ENCODE measurements at regions not wholly inside any gene's neighbourhood (a gene's known extent, or its start where the extent isn't known, plus 50 kb on each side); places are given as distances from the start of the nearest gene placed in this dataset.

DNA sequence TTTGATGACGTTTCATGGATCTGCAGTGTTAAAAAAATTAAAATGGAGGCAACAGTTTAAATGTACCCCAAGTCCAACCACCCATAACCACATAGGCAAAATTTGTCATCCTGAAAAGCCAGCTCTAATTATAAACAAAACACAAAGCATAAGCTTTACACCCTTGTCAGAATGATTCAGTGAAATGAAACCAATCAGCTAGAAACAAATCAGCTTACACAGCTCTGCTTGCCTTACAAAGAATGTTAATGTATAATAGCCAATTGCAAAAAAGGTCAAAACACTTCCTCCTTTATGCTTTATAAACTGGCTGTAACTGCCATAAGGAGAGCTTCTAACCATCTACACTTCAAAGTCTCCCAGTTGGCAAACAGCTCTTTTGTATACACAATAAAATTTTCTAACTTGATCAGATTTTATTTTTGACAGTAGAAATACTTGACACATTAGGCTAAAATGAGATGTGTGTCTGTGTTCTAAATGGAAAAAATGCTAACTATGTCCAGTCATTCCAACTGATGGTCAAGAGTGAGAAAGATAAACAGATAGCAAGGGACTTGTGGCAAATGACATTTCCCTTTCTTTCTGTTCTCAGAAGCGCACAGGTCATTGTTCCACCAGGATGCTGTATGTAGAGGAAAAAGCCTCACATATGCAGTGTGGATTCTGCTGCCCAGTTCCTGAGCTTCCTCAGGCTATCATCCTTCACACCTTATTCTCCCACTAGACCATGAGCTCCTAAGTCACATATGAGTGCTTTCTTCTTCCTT, 344.3 kb upstream of the ID4 start:
- Histone ChIP-seq H3K36me3 (replicated peaks in 1 of 2; ENCODE audit: control insufficient read depth in 1 of 2, insufficient read depth in 2 of 2, low read length in 2 of 2) (no peaks in the 10 kb centered on the region), H3K9ac (ENCODE audit: insufficient read depth, low read length, poor library complexity, severe bottlenecking) (no peak overlapping the region), H3K9me3 (replicated peaks in 1 of 2; ENCODE audit: control insufficient read depth in 1 of 2, insufficient read depth in 1 of 2, low read length in 2 of 2) (peaks cover 0 to 11% of the 10 kb centered on the region in 2 donors), H3K79me2 (ENCODE audit: insufficient read depth, low read length) (no peaks in the 10 kb centered on the region), H3K4me1 (ENCODE audit: control insufficient read depth in 1 of 2, insufficient read depth in 2 of 2, low read length in 2 of 2) (no peaks in the 10 kb centered on the region), H2AFZ (ENCODE audit: insufficient read depth, low read depth, low read length, poor library complexity, severe bottlenecking) (no peak overlapping the region), H3K27me3 (ENCODE audit: control insufficient read depth in 2 of 2, insufficient read depth in 2 of 2, low read length in 2 of 2) (no peaks in the 10 kb centered on the region), H3K4me2 (replicated peaks; ENCODE audit: extremely low read depth, low read length, poor library complexity, severe bottlenecking) (no peak overlapping the region), H3K4me3 (replicated peaks in 1 of 3; ENCODE audit: low read depth in 2 of 3, low read length in 3 of 3) (no peak overlapping the region), H4K20me1 (ENCODE audit: insufficient read depth, low read length) (no peaks in the 10 kb centered on the region), H3K27ac (ENCODE audit: low read depth in 1 of 2, low read length in 2 of 2) (no peak overlapping the region)
- Mint-ChIP-seq H3K4me1 (no peaks in the 10 kb centered on the region), H3K9me3 (peaks cover 5 to 20% (median 8%) of the 10 kb centered on the region in 7 donors), H3K36me3 (no peaks in the 10 kb centered on the region), H3K27ac (no peak overlapping the region), H3K4me3 (no peak overlapping the region), H3K27me3 (ENCODE audit: low read depth in 3 of 3) (no peaks in the 10 kb centered on the region)
- TF ChIP-seq, protein P1, sequence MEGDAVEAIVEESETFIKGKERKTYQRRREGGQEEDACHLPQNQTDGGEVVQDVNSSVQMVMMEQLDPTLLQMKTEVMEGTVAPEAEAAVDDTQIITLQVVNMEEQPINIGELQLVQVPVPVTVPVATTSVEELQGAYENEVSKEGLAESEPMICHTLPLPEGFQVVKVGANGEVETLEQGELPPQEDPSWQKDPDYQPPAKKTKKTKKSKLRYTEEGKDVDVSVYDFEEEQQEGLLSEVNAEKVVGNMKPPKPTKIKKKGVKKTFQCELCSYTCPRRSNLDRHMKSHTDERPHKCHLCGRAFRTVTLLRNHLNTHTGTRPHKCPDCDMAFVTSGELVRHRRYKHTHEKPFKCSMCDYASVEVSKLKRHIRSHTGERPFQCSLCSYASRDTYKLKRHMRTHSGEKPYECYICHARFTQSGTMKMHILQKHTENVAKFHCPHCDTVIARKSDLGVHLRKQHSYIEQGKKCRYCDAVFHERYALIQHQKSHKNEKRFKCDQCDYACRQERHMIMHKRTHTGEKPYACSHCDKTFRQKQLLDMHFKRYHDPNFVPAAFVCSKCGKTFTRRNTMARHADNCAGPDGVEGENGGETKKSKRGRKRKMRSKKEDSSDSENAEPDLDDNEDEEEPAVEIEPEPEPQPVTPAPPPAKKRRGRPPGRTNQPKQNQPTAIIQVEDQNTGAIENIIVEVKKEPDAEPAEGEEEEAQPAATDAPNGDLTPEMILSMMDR (IDR thresholded peaks at IDR 0.05): no peak
- intact Hi-C loops (cut with micrococcal nuclease): no loop called here
- no peak for DNase-seq
- no CpG with 5 or more reads among the region's 2 CpGs for WGBS (ENCODE audit: insufficient coverage)

DNA sequence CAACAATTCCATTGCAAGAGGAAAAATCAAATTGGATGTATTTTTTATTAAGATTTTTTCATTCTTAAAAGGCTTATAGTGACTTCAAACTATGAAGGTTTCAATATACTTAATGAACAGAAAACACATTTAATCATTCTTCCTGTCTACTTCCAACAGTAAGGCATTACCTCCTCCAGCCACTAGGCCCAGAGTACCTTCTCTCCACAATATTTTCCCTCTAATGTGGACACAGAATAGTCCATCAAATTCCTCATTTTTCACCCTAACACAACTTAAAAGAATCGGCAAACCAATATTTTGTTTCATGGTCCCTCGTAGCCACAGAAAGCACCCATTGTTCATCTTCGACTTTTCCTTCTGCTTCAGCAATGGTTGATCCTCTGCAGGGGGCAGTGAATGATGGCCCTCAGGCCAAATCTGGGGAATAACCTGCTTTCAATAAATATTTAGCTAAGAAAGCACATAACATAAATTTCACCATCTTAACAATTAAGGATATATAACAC, 335.4 kb upstream of the ID4 start:
- Histone ChIP-seq H3K4me2 (replicated peaks; ENCODE audit: extremely low read depth, low read length, poor library complexity, severe bottlenecking) (no peak overlapping the region), H3K36me3 (replicated peaks in 1 of 2; ENCODE audit: control insufficient read depth in 1 of 2, insufficient read depth in 2 of 2, low read length in 2 of 2) (no peaks in the 10 kb centered on the region), H3K4me1 (ENCODE audit: control insufficient read depth in 1 of 2, insufficient read depth in 2 of 2, low read length in 2 of 2) (no peaks in the 10 kb centered on the region), H3K79me2 (ENCODE audit: insufficient read depth, low read length) (no peaks in the 10 kb centered on the region), H3K27me3 (ENCODE audit: control insufficient read depth in 2 of 2, insufficient read depth in 2 of 2, low read length in 2 of 2) (no peaks in the 10 kb centered on the region), H3K27ac (ENCODE audit: low read depth in 1 of 2, low read length in 2 of 2) (no peak overlapping the region), H3K4me3 (replicated peaks in 1 of 3; ENCODE audit: low read depth in 2 of 3, low read length in 3 of 3) (no peak overlapping the region), H4K20me1 (ENCODE audit: insufficient read depth, low read length) (no peaks in the 10 kb centered on the region), H3K9me3 (replicated peaks in 1 of 2; ENCODE audit: control insufficient read depth in 1 of 2, insufficient read depth in 1 of 2, low read length in 2 of 2) (peaks cover 0 to 6% of the 10 kb centered on the region in 2 donors), H3K9ac (ENCODE audit: insufficient read depth, low read length, poor library complexity, severe bottlenecking) (no peak overlapping the region), H2AFZ (ENCODE audit: insufficient read depth, low read depth, low read length, poor library complexity, severe bottlenecking) (no peak overlapping the region)
- H3K27me3 Mint-ChIP-seq (ENCODE audit: low read depth in 3 of 3): peaks cover 0 to 2% (median 0%) of the 10 kb centered on the region in 3 donors
- no peak overlapping the region for H3K4me3 Mint-ChIP-seq
- no peak for DNase-seq
- intact Hi-C loops (cut with micrococcal nuclease): no loop called here
- H3K4me1 Mint-ChIP-seq: no peaks in the 10 kb centered on the region
- no peaks in the 10 kb centered on the region for H3K36me3 Mint-ChIP-seq
- no peak overlapping the region for H3K27ac Mint-ChIP-seq
- TF ChIP-seq, protein P1 (IDR thresholded peaks at IDR 0.05): no peak
- peaks cover 0 to 11% (median 6%) of the 10 kb centered on the region in 7 donors for H3K9me3 Mint-ChIP-seq
- WGBS (ENCODE audit: insufficient coverage): 80% methylated on average over 1 of the region's 3 CpGs

Measured in CD14-positive monocyte (primary cell).